22Rv1 (cell line): ENCODE measurements at regions not wholly inside any gene's neighbourhood (a gene's known extent, or its start where the extent isn't known, plus 50 kb on each side); places are given as distances from the start of the nearest gene placed in this dataset.

Source experiments
- H3K27ac ChIP-seq: fragments of 450-650 bp; 2 replicates; pipeline ENCODE4 v1.5.1; 2017
- ZFX ChIP-seq: fragments of 450-650 bp; IDR thresholded peaks from 2 replicates; pipeline ENCODE4 v1.6.1; 2017; ENCODE audit warnings: antibody characterized with exemption, borderline replicate concordance
- TF ChIP-seq, protein P1 (sequence below): fragments of 450-650 bp; IDR thresholded peaks from 2 replicates; pipeline ENCODE4 v1.5.1; 2017; ENCODE audit warnings: mild to moderate bottlenecking

DNA sequence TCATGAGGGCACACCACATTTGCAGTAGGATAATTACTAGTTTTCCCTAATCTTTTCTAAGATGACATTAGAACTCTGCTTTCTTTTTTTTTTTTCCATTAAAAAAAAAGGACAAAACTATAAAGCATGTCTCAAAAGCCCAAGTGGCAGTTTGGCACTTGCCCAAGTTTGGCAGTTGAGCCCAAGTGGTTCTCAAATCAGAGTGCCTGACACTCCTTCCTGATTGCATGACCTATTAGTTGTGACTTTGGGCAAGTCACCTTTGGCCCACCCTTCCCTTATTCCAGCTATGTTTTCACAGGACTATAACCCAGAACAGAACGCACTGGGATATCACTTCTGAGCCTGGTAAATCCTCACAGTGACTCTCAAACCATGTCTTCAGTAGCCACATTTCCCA, 273.0 kb downstream of the CCDC85A start:
- H3K27ac ChIP-seq = no peak overlapping the region
- TF ChIP-seq, protein P1, sequence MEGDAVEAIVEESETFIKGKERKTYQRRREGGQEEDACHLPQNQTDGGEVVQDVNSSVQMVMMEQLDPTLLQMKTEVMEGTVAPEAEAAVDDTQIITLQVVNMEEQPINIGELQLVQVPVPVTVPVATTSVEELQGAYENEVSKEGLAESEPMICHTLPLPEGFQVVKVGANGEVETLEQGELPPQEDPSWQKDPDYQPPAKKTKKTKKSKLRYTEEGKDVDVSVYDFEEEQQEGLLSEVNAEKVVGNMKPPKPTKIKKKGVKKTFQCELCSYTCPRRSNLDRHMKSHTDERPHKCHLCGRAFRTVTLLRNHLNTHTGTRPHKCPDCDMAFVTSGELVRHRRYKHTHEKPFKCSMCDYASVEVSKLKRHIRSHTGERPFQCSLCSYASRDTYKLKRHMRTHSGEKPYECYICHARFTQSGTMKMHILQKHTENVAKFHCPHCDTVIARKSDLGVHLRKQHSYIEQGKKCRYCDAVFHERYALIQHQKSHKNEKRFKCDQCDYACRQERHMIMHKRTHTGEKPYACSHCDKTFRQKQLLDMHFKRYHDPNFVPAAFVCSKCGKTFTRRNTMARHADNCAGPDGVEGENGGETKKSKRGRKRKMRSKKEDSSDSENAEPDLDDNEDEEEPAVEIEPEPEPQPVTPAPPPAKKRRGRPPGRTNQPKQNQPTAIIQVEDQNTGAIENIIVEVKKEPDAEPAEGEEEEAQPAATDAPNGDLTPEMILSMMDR = no peak
- no peak for TF ChIP-seq ZFX

DNA sequence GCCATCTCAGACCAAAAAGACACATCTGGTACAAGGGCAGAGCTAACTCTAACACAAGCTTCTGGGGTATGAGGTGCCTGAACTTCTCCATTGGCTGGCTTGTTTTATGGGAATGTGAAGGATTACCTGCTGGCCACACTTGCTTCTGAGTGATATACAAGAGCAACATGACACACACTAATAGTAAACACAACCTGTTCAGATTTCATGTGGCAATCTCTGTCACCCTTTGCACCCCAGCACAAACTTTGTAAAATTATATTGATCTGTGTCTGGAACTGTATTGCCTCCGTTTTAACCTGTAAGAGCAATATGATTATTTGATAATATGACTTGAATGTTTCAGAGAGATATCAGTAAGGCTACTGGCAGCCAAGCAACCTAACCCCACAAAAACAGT, 276.7 kb downstream of the CCDC85A start:
- no peak for TF ChIP-seq ZFX
- TF ChIP-seq, protein P1 = no peak
- no peak overlapping the region for H3K27ac ChIP-seq

DNA sequence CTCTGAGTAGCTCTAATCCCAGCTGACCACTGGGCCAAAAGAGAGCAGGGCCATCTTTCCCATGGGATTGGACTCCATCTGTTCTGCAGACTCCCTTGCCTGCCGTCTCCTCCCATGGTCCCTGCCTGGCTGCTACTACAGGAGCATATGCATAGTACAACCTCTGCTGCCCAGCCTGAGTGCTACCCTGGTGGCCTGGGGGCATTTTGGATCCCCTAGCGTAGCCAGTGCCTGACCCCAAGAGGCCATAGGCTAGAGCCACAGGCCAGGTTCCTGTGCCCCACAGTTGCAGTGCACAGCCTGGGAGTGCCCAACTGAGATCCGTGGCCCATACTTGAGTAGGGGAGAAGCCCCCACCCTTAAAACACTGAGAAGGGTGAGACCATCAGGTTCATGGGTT, 280.3 kb downstream of the CCDC85A start:
- TF ChIP-seq, protein P1 = no peak
- TF ChIP-seq ZFX = no peak
- H3K27ac ChIP-seq = no peak overlapping the region

DNA sequence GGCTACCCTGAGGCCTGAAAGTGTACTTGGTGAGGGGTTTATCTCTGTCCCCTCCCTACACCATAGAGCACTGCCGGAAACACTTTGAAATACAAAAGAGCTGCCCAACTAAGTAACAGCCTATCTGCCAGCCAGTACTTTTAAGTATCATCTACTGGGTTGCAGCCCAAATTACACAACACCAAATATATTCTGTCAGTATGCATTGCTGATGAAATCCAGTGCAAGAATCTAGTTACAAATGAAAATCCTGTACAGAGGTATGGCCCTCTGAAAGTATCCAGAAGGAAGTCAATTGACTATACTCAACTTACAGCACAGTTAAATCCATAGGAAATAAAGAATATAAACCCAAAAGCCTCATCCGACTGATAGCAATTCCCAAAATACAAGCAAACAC, 280.8 kb downstream of the CCDC85A start:
- no peak overlapping the region for H3K27ac ChIP-seq
- TF ChIP-seq, protein P1 = no peak
- no peak for TF ChIP-seq ZFX

DNA sequence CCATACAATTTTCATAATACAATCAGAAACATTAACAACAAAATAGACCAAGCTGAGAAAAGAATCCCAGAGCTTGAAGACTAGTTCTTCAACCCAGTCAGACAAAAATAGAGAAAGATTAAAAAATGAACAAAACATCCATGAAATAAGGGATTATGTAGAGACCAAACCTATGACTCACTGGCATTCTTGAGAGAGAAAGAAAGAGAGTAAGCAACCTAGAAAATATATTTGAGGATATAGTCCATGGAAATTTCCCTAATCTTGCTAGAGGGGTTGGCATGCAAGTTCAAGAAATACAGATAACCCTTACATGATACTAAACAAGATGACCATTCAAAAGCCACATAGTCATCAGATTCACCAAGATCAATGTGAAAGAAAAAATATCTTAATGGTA, 281.7 kb downstream of the CCDC85A start:
- TF ChIP-seq ZFX = no peak
- TF ChIP-seq, protein P1 = no peak
- no peak overlapping the region for H3K27ac ChIP-seq

DNA sequence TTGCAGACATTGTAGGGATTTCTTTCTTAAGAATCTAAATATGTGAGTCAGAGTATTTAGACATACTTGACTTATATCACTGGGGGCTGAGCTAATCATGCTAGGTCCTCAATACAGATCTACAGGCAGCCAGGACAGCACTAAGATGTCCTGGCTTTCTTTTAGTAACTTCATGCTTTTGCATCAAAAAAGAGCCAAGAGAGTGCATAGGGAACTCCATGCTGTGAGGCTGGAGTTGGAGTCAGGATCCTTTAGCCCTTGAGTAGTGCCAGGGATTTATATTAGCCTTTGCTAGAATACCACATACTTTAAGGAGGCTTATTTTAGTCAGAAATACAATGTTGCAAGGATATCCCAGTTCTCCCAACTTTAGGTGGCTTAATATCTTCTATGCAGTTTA, 289.7 kb downstream of the CCDC85A start:
- H3K27ac ChIP-seq = no peak overlapping the region
- no peak for TF ChIP-seq ZFX
- TF ChIP-seq, protein P1 = no peak

DNA sequence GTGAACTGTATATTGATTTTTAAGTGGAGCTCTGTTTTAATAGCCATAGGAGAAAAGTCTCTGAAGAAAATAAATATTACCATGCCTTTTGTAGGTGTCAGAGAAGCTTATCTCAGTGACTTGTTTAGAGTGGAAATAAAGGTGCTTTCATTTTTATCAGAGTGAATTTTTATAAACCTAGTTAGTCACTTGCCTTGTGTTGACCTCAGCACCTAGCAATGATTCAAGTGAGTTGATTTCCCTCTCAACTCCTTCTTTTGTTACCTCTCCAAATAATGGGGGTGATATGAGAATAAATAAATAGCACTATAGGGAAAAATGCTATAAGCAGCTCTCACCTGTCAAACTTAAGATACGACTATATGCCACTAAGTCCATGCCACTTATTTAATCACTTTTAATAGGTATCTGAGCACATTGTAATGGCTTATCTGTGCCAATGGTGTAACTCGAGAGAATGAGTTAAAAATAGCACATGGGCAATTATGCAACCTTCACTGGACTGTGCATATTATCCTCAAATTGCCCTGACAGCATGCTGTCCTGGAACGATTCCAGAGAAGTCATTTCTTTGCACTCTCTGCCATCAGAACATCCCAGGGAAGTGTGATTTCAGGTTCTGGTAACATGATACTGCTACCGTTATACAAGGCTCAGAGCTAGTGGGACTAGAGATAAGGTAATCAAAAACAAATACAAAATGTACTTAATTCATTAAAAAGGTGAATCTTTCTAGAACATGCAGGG, 290.8 kb downstream of the CCDC85A start:
- H3K27ac ChIP-seq = no peak overlapping the region
- TF ChIP-seq, protein P1 = no peak
- no peak for TF ChIP-seq ZFX
